Vagina (tissue), 2 donors: ENCODE measurements at regions not wholly inside any gene's neighbourhood (a gene's known extent, or its start where the extent isn't known, plus 50 kb on each side); places are given as distances from the start of the nearest gene placed in this dataset.

ENCODE experiments used
- DNase-seq, 2 donors: peaks; one replicate each; pipeline ENCODE4 v3.0.0-alpha.2; 2017; ENCODE audit errors: extremely low spot score in 2 of 2
- H3K27ac ChIP-seq: fragments of 200-600 bp; sonication (generic); one replicate; pipeline ENCODE4 v1.5.1; 2019
- H3K27me3 ChIP-seq: fragments of 200-600 bp; sonication (generic); one replicate; pipeline ENCODE4 v1.5.1; 2019
- H3K36me3 ChIP-seq, 2 donors: fragments of 200-600 bp; sonication (generic); one replicate each; pipeline ENCODE4 v1.5.1; 2017 to 2019
- H3K4me1 ChIP-seq: fragments of 200-600 bp; sonication (generic); one replicate; pipeline ENCODE4 v1.5.1; 2019
- H3K4me3 ChIP-seq, 2 donors: fragments of 200-600 bp; sonication (generic); 1 replicate in 1 of 2; 2 replicates in 1 of 2; pipeline ENCODE4 v1.5.1; 2016 to 2019
- H3K9me3 ChIP-seq: fragments of 200-600 bp; sonication (generic); one replicate; pipeline ENCODE4 v1.5.1; 2019
- CTCF ChIP-seq, 3 experiments: fragments of 450-650 bp in 2 of 3; fragments of 200-600 bp in 1 of 3; sonication (generic) in 1 of 3; IDR thresholded peaks; one replicate each; pipeline ENCODE4 v1.5.1; 2017 to 2019; ENCODE audit warnings: antibody characterized with exemption in 3 of 3, mild to moderate bottlenecking in 2 of 3, moderate library complexity in 2 of 3
- POLR2A ChIP-seq, 2 donors: fragments of 450-650 bp; IDR thresholded peaks; one replicate each; pipeline ENCODE4 v1.6.1; 2017; ENCODE audit warnings: antibody characterized with exemption in 2 of 2, mild to moderate bottlenecking in 2 of 2, moderate library complexity in 2 of 2
- POLR2AphosphoS5 ChIP-seq, 2 donors: sonication (generic); formaldehyde crosslinking; IDR thresholded peaks; one replicate each; pipeline ENCODE4 v1.9.0; 2017; ENCODE audit warnings: antibody characterized with exemption in 2 of 2, mild to moderate bottlenecking in 2 of 2, low read depth in 1 of 2; ENCODE audit not compliant: insufficient read depth in 1 of 2
- intact Hi-C: fragments of 100-400 bp; cut with DNase I; formaldehyde crosslinking; loops from one replicate; pipeline ENCODE4 v1.15.1; 2023

- H3K27me3 ChIP-seq, result no peaks in the 10 kb centered on the region
- H3K27ac ChIP-seq, result no peak overlapping the region
- TF ChIP-seq POLR2AphosphoS5 (IDR thresholded peaks at IDR 0.05; ENCODE audit: insufficient read depth in 1 of 2, low read depth in 1 of 2), result no peak
- no peak for TF ChIP-seq CTCF (IDR thresholded peaks at IDR 0.05)
- TF ChIP-seq POLR2A (IDR thresholded peaks at IDR 0.05), result no peak
- no peaks in the 10 kb centered on the region for H3K4me1 ChIP-seq
- intact Hi-C loops, result no loop called here
- H3K9me3 ChIP-seq, result no peaks in the 10 kb centered on the region
- no peak for DNase-seq
- H3K36me3 ChIP-seq, result no peaks in the 10 kb centered on the region
- no peak overlapping the region for H3K4me3 ChIP-seq
These were observed 306.0 kb upstream of the KAZN start for GRCh38 chr1:14292520-14292919.

- H3K27me3 ChIP-seq, result no peaks in the 10 kb centered on the region
- no peak overlapping the region for H3K27ac ChIP-seq
- H3K4me1 ChIP-seq, result no peaks in the 10 kb centered on the region
- intact Hi-C loops, result no loop called here
- TF ChIP-seq CTCF (IDR thresholded peaks at IDR 0.05), result no peak
- TF ChIP-seq POLR2AphosphoS5 (IDR thresholded peaks at IDR 0.05; ENCODE audit: insufficient read depth in 1 of 2, low read depth in 1 of 2), result no peak
- TF ChIP-seq POLR2A (IDR thresholded peaks at IDR 0.05), result no peak
- H3K9me3 ChIP-seq, result no peaks in the 10 kb centered on the region
- DNase-seq, result no peak
- no peaks in the 10 kb centered on the region for H3K36me3 ChIP-seq
- no peak overlapping the region for H3K4me3 ChIP-seq
These were observed 304.5 kb upstream of the KAZN start for GRCh38 chr1:14294006-14294405.

- no peaks in the 10 kb centered on the region for H3K36me3 ChIP-seq
- peaks cover 4% of the 10 kb centered on the region for H3K4me1 ChIP-seq
- TF ChIP-seq POLR2AphosphoS5 (IDR thresholded peaks at IDR 0.05; ENCODE audit: insufficient read depth in 1 of 2, low read depth in 1 of 2), result no peak
- no peak for TF ChIP-seq POLR2A (IDR thresholded peaks at IDR 0.05)
- TF ChIP-seq CTCF (IDR thresholded peaks at IDR 0.05), result no peak
- no peak for DNase-seq
- no peaks in the 10 kb centered on the region for H3K9me3 ChIP-seq
- H3K27ac ChIP-seq, result no peak overlapping the region
- intact Hi-C loops, result no loop called here
- no peak overlapping the region for H3K4me3 ChIP-seq
- no peaks in the 10 kb centered on the region for H3K27me3 ChIP-seq
These were observed 303.5 kb upstream of the KAZN start for GRCh38 chr1:14294860-14295536.

DNA sequence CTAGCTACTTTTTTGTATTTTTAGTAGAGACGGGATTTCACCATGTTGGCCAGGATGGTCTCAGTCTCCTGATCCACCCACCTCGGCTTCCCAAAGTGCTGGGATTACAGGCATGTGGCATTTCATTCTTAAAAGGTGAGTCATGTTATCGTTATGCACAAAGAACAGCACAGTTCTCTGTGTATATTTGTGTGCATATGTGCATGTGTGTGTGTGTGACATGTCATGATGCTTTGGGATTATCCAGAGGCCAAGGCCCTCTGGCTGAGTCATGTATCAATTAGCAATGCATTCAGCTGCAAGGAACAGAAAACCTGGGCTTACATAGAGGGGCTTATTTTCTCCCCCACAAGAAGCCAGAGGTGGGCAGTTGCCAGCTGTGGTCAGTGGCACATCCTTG is 301.7 kb upstream of the KAZN start:
- intact Hi-C loops, result no loop called here
- Histone ChIP-seq H3K9me3 (no peaks in the 10 kb centered on the region), H3K27ac (no peak overlapping the region), H3K27me3 (no peaks in the 10 kb centered on the region), H3K4me3 (no peak overlapping the region), H3K4me1 (peaks cover 20% of the 10 kb centered on the region), H3K36me3 (no peaks in the 10 kb centered on the region)
- no peak for DNase-seq
- TF ChIP-seq POLR2A (IDR thresholded peaks at IDR 0.05) (no peak), CTCF (IDR thresholded peaks at IDR 0.05) (no peak), POLR2AphosphoS5 (IDR thresholded peaks at IDR 0.05; ENCODE audit: insufficient read depth in 1 of 2, low read depth in 1 of 2) (no peak)

- TF ChIP-seq POLR2A (IDR thresholded peaks at IDR 0.05), result no peak
- TF ChIP-seq POLR2AphosphoS5 (IDR thresholded peaks at IDR 0.05; ENCODE audit: insufficient read depth in 1 of 2, low read depth in 1 of 2), result no peak
- TF ChIP-seq CTCF (IDR thresholded peaks at IDR 0.05), result no peak
- Histone ChIP-seq H3K9me3 (no peaks in the 10 kb centered on the region), H3K4me1 (peaks cover 24% of the 10 kb centered on the region), H3K4me3 (no peak overlapping the region), H3K36me3 (no peaks in the 10 kb centered on the region), H3K27me3 (no peaks in the 10 kb centered on the region), H3K27ac (no peak overlapping the region)
- DNase-seq, result no peak
- intact Hi-C loops, result no loop called here
These were observed 301.1 kb upstream of the KAZN start for GRCh38 chr1:14297356-14297755.
